Chondrocyte (in vitro differentiated cells): ENCODE measurements at regions not wholly inside any gene's neighbourhood (a gene's known extent, or its start where the extent isn't known, plus 50 kb on each side); places are given as distances from the start of the nearest gene placed in this dataset.
"Not testable (repeated sequence)": the region's sequence is repeated elsewhere in the genome, so short reads cannot be mapped to it uniquely, and the experiment has no call there.

Source experiments
- DNase-seq: peaks from one replicate; pipeline ENCODE4 v3.0.0; 2021; ENCODE audit warnings: mixed read lengths, low spot score
- H3K27ac Mint-ChIP-seq: one replicate; pipeline ENCODE4 v1.8.0; 2021; ENCODE audit warnings: mild to moderate bottlenecking, moderate library complexity, mixed read lengths; ENCODE audit not compliant: unreplicated experiment
- H3K27me3 Mint-ChIP-seq: 2 replicates; pipeline ENCODE4 v1.8.0; 2021; ENCODE audit warnings: low read depth, mixed read lengths
- H3K36me3 Mint-ChIP-seq: 2 replicates; pipeline ENCODE4 v1.8.0; 2021; ENCODE audit warnings: low read depth, mixed read lengths
- H3K4me1 Mint-ChIP-seq: 2 replicates; pipeline ENCODE4 v1.8.0; 2021; ENCODE audit warnings: low read depth, mild to moderate bottlenecking, mixed read lengths
- H3K4me3 Mint-ChIP-seq: one replicate; pipeline ENCODE4 v1.8.0; 2021; ENCODE audit warnings: mild to moderate bottlenecking, moderate library complexity, mixed read lengths; ENCODE audit not compliant: unreplicated experiment
- H3K9me3 Mint-ChIP-seq: 2 replicates; pipeline ENCODE4 v1.8.0; 2021; ENCODE audit warnings: low read depth, mixed read lengths
- CTCF ChIP-seq: fragments of 200-600 bp; sonication (generic); IDR thresholded peaks from 2 replicates; pipeline ENCODE4 v1.5.0; 2021; ENCODE audit warnings: antibody characterized with exemption, mild to moderate bottlenecking, moderate library complexity

GRCh38 chr15:96144734-96145133 lies 185.8 kb upstream of the NR2F2 start:
- H3K36me3 Mint-ChIP-seq, result peaks cover 3% of the 10 kb centered on the region
- H3K27ac Mint-ChIP-seq, result no peak overlapping the region
- H3K4me3 Mint-ChIP-seq, result no peak overlapping the region
- no peaks in the 10 kb centered on the region for H3K27me3 Mint-ChIP-seq
- no peak for TF ChIP-seq CTCF
- peaks cover 7% of the 10 kb centered on the region for H3K9me3 Mint-ChIP-seq
- peaks cover 4% of the 10 kb centered on the region for H3K4me1 Mint-ChIP-seq
- no peak for DNase-seq

GRCh38 chr15:96146726-96147125 lies 183.8 kb upstream of the NR2F2 start:
- Mint-ChIP-seq H3K27ac (no peak overlapping the region), H3K27me3 (no peaks in the 10 kb centered on the region), H3K36me3 (peaks cover 3% of the 10 kb centered on the region), H3K9me3 (no peaks in the 10 kb centered on the region), H3K4me3 (no peak overlapping the region), H3K4me1 (peaks cover 4% of the 10 kb centered on the region)
- DNase-seq, result no peak
- no peak for TF ChIP-seq CTCF

GRCh38 chr15:96147267-96147666 lies 183.2 kb upstream of the NR2F2 start:
- Mint-ChIP-seq H3K4me1 (peaks cover 4% of the 10 kb centered on the region), H3K4me3 (no peak overlapping the region), H3K27ac (no peak overlapping the region), H3K9me3 (no peaks in the 10 kb centered on the region), H3K27me3 (no peaks in the 10 kb centered on the region), H3K36me3 (peaks cover 3% of the 10 kb centered on the region)
- DNase-seq, result no peak
- TF ChIP-seq CTCF, result no peak

- no peaks in the 10 kb centered on the region for H3K4me1 Mint-ChIP-seq
- H3K4me3 Mint-ChIP-seq, result no peak overlapping the region
- H3K36me3 Mint-ChIP-seq, result peaks cover 3% of the 10 kb centered on the region
- no peaks in the 10 kb centered on the region for H3K27me3 Mint-ChIP-seq
- DNase-seq, result no peak
- no peaks in the 10 kb centered on the region for H3K9me3 Mint-ChIP-seq
- TF ChIP-seq CTCF, result no peak
- no peak overlapping the region for H3K27ac Mint-ChIP-seq
Observed at GRCh38 chr15:96150254-96150653, 180.2 kb upstream of the NR2F2 start.

GRCh38 chr15:96151749-96152148 lies 178.8 kb upstream of the NR2F2 start:
- not testable (repeated sequence) for H3K27ac Mint-ChIP-seq, DNase-seq, H3K36me3 Mint-ChIP-seq, H3K9me3 Mint-ChIP-seq, H3K4me3 Mint-ChIP-seq, H3K4me1 Mint-ChIP-seq, H3K27me3 Mint-ChIP-seq

- H3K4me3 Mint-ChIP-seq, result no peak overlapping the region
- no peak for DNase-seq
- peaks cover 1% of the 10 kb centered on the region for H3K36me3 Mint-ChIP-seq
- H3K27me3 Mint-ChIP-seq, result no peaks in the 10 kb centered on the region
- no peaks in the 10 kb centered on the region for H3K4me1 Mint-ChIP-seq
- no peaks in the 10 kb centered on the region for H3K9me3 Mint-ChIP-seq
- no peak overlapping the region for H3K27ac Mint-ChIP-seq
- no peak for TF ChIP-seq CTCF
Observed at GRCh38 chr15:96153929-96154328, 176.6 kb upstream of the NR2F2 start.
